ENCODE measurements at regions not wholly inside any gene's neighbourhood (a gene's known extent, or its start where the extent isn't known, plus 50 kb on each side); places are given as distances from the start of the nearest gene placed in this dataset.
A peak's percentile ranks its signal among the peaks of the same experiment; 100 is the strongest.

GRCh38 chr2:120520454-120520853 is 174.5 kb downstream of the INHBB start:
- Histone ChIP-seq H3K36me3 (replicated peaks in 1 of 2; ENCODE audit: control insufficient read depth in 1 of 2, insufficient read depth in 2 of 2, low read length in 2 of 2) (no peaks in the 10 kb centered on the region), H3K9ac (ENCODE audit: insufficient read depth, low read depth, low read length) (no peak overlapping the region), H2AFZ (ENCODE audit: low read length) (no peak overlapping the region), H4K20me1 (ENCODE audit: insufficient read depth, low read length) (no peaks in the 10 kb centered on the region), H3K79me2 (ENCODE audit: insufficient read depth, low read length) (no peaks in the 10 kb centered on the region), H3K4me2 (ENCODE audit: low read depth, low read length) (no peak overlapping the region), H3K4me1 (ENCODE audit: insufficient read depth, low read length) (peaks cover 72% of the 10 kb centered on the region), H3K4me3 (replicated peaks in 1 of 3; ENCODE audit: insufficient read depth in 1 of 3, low read depth in 2 of 3, low read length in 3 of 3) (no peak overlapping the region), H3K27me3 (ENCODE audit: control insufficient read depth in 1 of 2, insufficient read depth in 2 of 2, low read length in 2 of 2) (peaks cover 0 to 5% of the 10 kb centered on the region in 2 experiments; a peak in 1 of 5 replicates), H3K9me3 (ENCODE audit: low read length) (no peaks in the 10 kb centered on the region), H3K27ac (ENCODE audit: extremely low read length, insufficient read depth, low read length) (no peak overlapping the region)
- ATAC-seq (no peak), DNase-seq (ENCODE audit: low spot score) (no peak), FAIRE-seq (no peak)
- in situ Hi-C loops (cut with HindIII; ENCODE audit: extremely low pct_ligation_motif_present, low pct_unique_long_range_greater_than_20kb) = no loop called here
- WGBS (ENCODE audit: low lambda C conversion rate) = 68% methylated on average over 5 of the region's 5 CpGs
- BruUV-seq (replicated peaks) = no TSS peak
- TF ChIP-seq ZNF296 (CRISPR knock-in tag; conservative IDR thresholded peaks at IDR 0.05) (no peak), ZNF12 (CRISPR knock-in tag; IDR thresholded peaks at IDR 0.05) (peak; percentile 91)
- POLR2A ChIA-PET = interaction anchor here (1.2 to 2.1 kb wide), 2 partner anchors 26 to 55 kb away, joined by 3 to 16 read pairs; no protein-coding TSS in a partner anchor
- CTCF ChIA-PET (ENCODE audit: low intra/inter-chr PET ratio, low total read pairs) = interaction anchor here (1.1 to 2.2 kb wide), 4 partner anchors 32 to 177 kb away, joined by 3 to 9 read pairs (median 5); no protein-coding TSS in a partner anchor
- intact Hi-C loops (cut with micrococcal nuclease; ENCODE audit: unreplicated experiment) = loop anchor here (2.0 kb wide), 1 partner anchor 84 kb away; no protein-coding TSS in a partner anchor

- WGBS (ENCODE audit: low lambda C conversion rate) = 35% methylated on average over 13 of the region's 13 CpGs
- no peaks in the 10 kb centered on the region for H4K20me1 ChIP-seq (ENCODE audit: insufficient read depth, low read length)
- in situ Hi-C loops (cut with HindIII; ENCODE audit: extremely low pct_ligation_motif_present, low pct_unique_long_range_greater_than_20kb) (no loop called here), intact Hi-C loops (cut with micrococcal nuclease; ENCODE audit: unreplicated experiment) (loop anchor here (1.0 to 2.0 kb wide), 2 partner anchors 66 to 84 kb away; no protein-coding TSS in a partner anchor)
- H3K27me3 ChIP-seq (ENCODE audit: control insufficient read depth in 1 of 2, insufficient read depth in 2 of 2, low read length in 2 of 2) = peaks cover 0 to 5% of the 10 kb centered on the region in 2 experiments; a peak in 1 of 5 replicates
- peaks cover 72% of the 10 kb centered on the region for H3K4me1 ChIP-seq (ENCODE audit: insufficient read depth, low read length)
- DNase-seq (ENCODE audit: low spot score) = peak; percentile 60
- H2AFZ ChIP-seq (ENCODE audit: low read length) = no peak overlapping the region
- H3K9me3 ChIP-seq (ENCODE audit: low read length) = no peaks in the 10 kb centered on the region
- FAIRE-seq = peak; percentile 34
- no peaks in the 10 kb centered on the region for H3K79me2 ChIP-seq (ENCODE audit: insufficient read depth, low read length)
- no peak overlapping the region for H3K9ac ChIP-seq (ENCODE audit: insufficient read depth, low read depth, low read length)
- BruUV-seq (replicated peaks) = no TSS peak
- peak overlapping the region; percentile 5; the same call in 1 of the 2 replicates for H3K4me2 ChIP-seq (ENCODE audit: low read depth, low read length)
- no peaks in the 10 kb centered on the region for H3K36me3 ChIP-seq (replicated peaks in 1 of 2; ENCODE audit: control insufficient read depth in 1 of 2, insufficient read depth in 2 of 2, low read length in 2 of 2)
- ChIA-PET CTCF (ENCODE audit: low intra/inter-chr PET ratio, low total read pairs) (interaction anchor here (1.4 to 2.2 kb wide), 3 partner anchors 31 to 178 kb away, joined by 4 to 9 read pairs (median 6); no protein-coding TSS in a partner anchor), POLR2A (interaction anchor here (0.8 to 2.1 kb wide), 3 partner anchors 19 to 56 kb away, joined by 3 to 16 read pairs (median 3); no protein-coding TSS in a partner anchor)
- ATAC-seq = peak; percentile 37
- no peak overlapping the region for H3K27ac ChIP-seq (ENCODE audit: extremely low read length, insufficient read depth, low read length)
- H3K4me3 ChIP-seq (replicated peaks in 1 of 3; ENCODE audit: insufficient read depth in 1 of 3, low read depth in 2 of 3, low read length in 3 of 3) = no peak overlapping the region
- TF ChIP-seq ZSCAN5A (CRISPR knock-in tag; IDR thresholded peaks at IDR 0.05; ENCODE audit: borderline replicate concordance) = no peak
- TF ChIP-seq ZNF724P (CRISPR knock-in tag; IDR thresholded peaks at IDR 0.05; ENCODE audit: borderline replicate concordance) = no peak
- no peak for TF ChIP-seq NFATC3 (CRISPR knock-in tag; IDR thresholded peaks at IDR 0.05)
- no peak for TF ChIP-seq AGO1 (IDR thresholded peaks at IDR 0.05; ENCODE audit: low read depth, low read length, poor library complexity, severe bottlenecking)
- peak; percentile 92 for TF ChIP-seq ARID3A (IDR thresholded peaks at IDR 0.05; ENCODE audit: low read depth, low read length)
- TF ChIP-seq TIGD3 (CRISPR knock-in tag; IDR thresholded peaks at IDR 0.05; ENCODE audit: borderline replicate concordance) = no peak
- 0 out of 2 replicates have a peak, but pooled peaks have one; percentile 26 for TF ChIP-seq HNRNPL (IDR thresholded peaks at IDR 0.05; ENCODE audit: low read depth, low read length)
- no peak for TF ChIP-seq ZNF75D (CRISPR knock-in tag; IDR thresholded peaks at IDR 0.05; ENCODE audit: borderline replicate concordance)
These were observed 175.3 kb downstream of the INHBB start for GRCh38 chr2:120520929-120521912.
